CD4-positive, CD25-positive, alpha-beta regulatory T cell (primary cell): ENCODE measurements at regions not wholly inside any gene's neighbourhood (a gene's known extent, or its start where the extent isn't known, plus 50 kb on each side); places are given as distances from the start of the nearest gene placed in this dataset.

Source experiments
- ATAC-seq, 2 donors: fragments of 150-1000 bp; cut with Tn5 transposase; one replicate each; pipeline ENCODE4 v1.10.0; 2021; ENCODE audit warnings: low read depth in 2 of 2, moderate number of reproducible peaks in 2 of 2, moderate library complexity in 1 of 2
- DNase-seq, 3 donors: peaks; one replicate each; pipeline versions ENCODE4 v3.0.0 to v3.0.0-alpha.2; 2012 to 2022; ENCODE audit warnings: mixed read lengths in 1 of 3
- H3K27ac ChIP-seq: one replicate; pipeline ENCODE4 v1.7.0; 2013; ENCODE audit warnings: mild to moderate bottlenecking, low read length; ENCODE audit not compliant: insufficient read depth, poor library complexity, severe bottlenecking
- H3K27me3 ChIP-seq: one replicate; pipeline ENCODE4 v1.7.0; 2013; ENCODE audit warnings: low read length; ENCODE audit not compliant: control insufficient read depth, insufficient read depth
- H3K36me3 ChIP-seq: one replicate; pipeline ENCODE4 v1.7.0; 2013; ENCODE audit warnings: mild to moderate bottlenecking, low read length, moderate library complexity; ENCODE audit not compliant: control insufficient read depth, insufficient read depth
- H3K4me1 ChIP-seq: 2 replicates; pipeline ENCODE4 v1.7.0; 2013; ENCODE audit warnings: mild to moderate bottlenecking, low read length; ENCODE audit not compliant: insufficient read depth, control insufficient read depth, poor library complexity, severe bottlenecking
- H3K4me3 ChIP-seq: one replicate; pipeline ENCODE4 v1.7.0; 2013; ENCODE audit warnings: low read depth, mild to moderate bottlenecking, low read length, moderate library complexity
- H3K9me3 ChIP-seq, 2 experiments: 1 replicate in 1 of 2; 2 replicates in 1 of 2; pipeline ENCODE4 v1.7.0; 2013; ENCODE audit warnings: low read length in 2 of 2, mild to moderate bottlenecking in 1 of 2, moderate library complexity in 1 of 2; ENCODE audit not compliant: control insufficient read depth in 2 of 2
- H3K27ac Mint-ChIP-seq, 3 donors: one replicate each; pipeline ENCODE4 v1.8.0; 2020 to 2022; ENCODE audit warnings: mild to moderate bottlenecking in 3 of 3, mixed read lengths in 3 of 3, moderate library complexity in 2 of 3
- H3K27me3 Mint-ChIP-seq: one replicate; pipeline ENCODE4 v1.8.0; 2022; ENCODE audit warnings: mild to moderate bottlenecking, mixed read lengths
- H3K36me3 Mint-ChIP-seq: one replicate; pipeline ENCODE4 v1.8.0; 2020; ENCODE audit warnings: mixed read lengths
- H3K4me1 Mint-ChIP-seq, 4 donors: one replicate each; pipeline ENCODE4 v1.8.0; 2020 to 2022; ENCODE audit warnings: mixed read lengths in 4 of 4, mild to moderate bottlenecking in 1 of 4
- H3K4me3 Mint-ChIP-seq, 4 donors: one replicate each; pipeline ENCODE4 v1.8.0; 2020 to 2022; ENCODE audit warnings: mild to moderate bottlenecking in 4 of 4, mixed read lengths in 4 of 4, moderate library complexity in 3 of 4
- H3K9me3 Mint-ChIP-seq, 7 donors: one replicate each; pipeline ENCODE4 v1.8.0; 2020 to 2022; ENCODE audit warnings: mixed read lengths in 7 of 7, mild to moderate bottlenecking in 3 of 7, moderate library complexity in 2 of 7

DNA sequence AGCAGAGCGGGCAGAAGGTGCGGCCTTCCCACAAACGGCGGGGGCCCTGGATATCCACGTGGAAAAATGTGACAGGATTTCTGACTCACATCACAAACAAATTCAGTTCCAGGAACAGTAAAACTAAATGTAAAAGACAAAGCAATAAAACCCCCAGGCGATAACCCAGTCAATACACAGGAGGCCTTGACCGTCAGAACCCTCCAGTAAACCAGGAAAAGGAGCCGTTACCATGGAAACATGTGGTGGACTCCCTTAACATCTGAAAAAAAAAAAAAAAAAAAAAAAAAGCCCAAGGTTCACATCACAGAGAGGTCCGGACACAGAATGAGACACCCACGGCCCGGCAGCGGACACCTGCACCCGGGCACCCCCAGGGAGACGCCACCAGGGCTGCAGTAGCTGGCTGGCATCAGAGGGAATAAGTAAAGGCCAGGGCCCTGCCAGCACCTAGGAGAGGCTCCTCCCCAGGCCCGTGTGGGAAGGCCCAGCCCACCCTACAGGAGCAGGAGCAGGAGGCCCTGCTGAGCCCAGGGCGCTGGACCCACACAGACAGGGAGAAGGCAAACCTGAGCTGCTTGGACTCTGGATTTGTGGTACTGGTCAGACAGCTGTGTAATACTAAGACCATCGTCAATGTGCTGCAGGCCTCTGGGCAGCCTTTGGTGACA is 83.7 kb downstream of the TMEM18 start:
- Mint-ChIP-seq H3K9me3 (no peaks in the 10 kb centered on the region), H3K4me1 (no peaks in the 10 kb centered on the region), H3K27ac (no peak overlapping the region), H3K36me3 (no peaks in the 10 kb centered on the region), H3K4me3 (no peak overlapping the region), H3K27me3 (peaks cover 16% of the 10 kb centered on the region)
- ATAC-seq = no peak
- Histone ChIP-seq H3K27me3 (no peaks in the 10 kb centered on the region), H3K4me3 (no peak overlapping the region), H3K9me3 (no peaks in the 10 kb centered on the region), H3K27ac (no peak overlapping the region), H3K4me1 (no peaks in the 10 kb centered on the region), H3K36me3 (no peaks in the 10 kb centered on the region)
- no peak for DNase-seq

DNA sequence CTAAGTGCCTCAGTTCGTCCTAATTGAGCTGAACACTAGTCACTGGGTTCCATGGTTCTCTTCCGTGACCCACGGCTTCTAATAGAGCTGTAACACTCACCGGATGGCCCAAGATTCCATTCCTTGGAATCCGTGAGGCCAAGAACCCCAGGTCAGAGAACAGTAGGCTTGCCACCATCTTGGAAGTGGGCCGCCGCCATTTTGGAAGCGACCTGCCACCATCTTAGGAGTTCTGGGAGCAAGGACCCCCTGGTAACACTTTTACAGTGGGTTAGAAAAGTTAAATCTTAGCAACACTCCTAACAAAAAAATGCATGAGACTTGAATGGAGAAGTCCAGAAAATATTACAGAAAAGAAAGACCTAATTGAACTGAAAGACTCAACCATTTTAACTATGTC is 84.5 kb downstream of the TMEM18 start:
- Mint-ChIP-seq H3K36me3 (no peaks in the 10 kb centered on the region), H3K27ac (no peak overlapping the region), H3K27me3 (peaks cover 16% of the 10 kb centered on the region), H3K4me3 (no peak overlapping the region), H3K9me3 (no peaks in the 10 kb centered on the region), H3K4me1 (no peaks in the 10 kb centered on the region)
- H3K4me3 ChIP-seq = no peak overlapping the region
- H3K36me3 ChIP-seq = no peaks in the 10 kb centered on the region
- no peaks in the 10 kb centered on the region for H3K9me3 ChIP-seq
- H3K4me1 ChIP-seq = no peaks in the 10 kb centered on the region
- H3K27me3 ChIP-seq = no peaks in the 10 kb centered on the region
- DNase-seq (no peak), ATAC-seq (no peak)
- H3K27ac ChIP-seq = no peak overlapping the region

- no peak overlapping the region for H3K27ac ChIP-seq
- Mint-ChIP-seq H3K36me3 (no peaks in the 10 kb centered on the region), H3K27ac (no peak overlapping the region), H3K27me3 (peaks cover 17% of the 10 kb centered on the region), H3K4me3 (no peak overlapping the region), H3K9me3 (no peaks in the 10 kb centered on the region), H3K4me1 (peaks cover 0 to 3% (median 1%) of the 10 kb centered on the region in 4 donors)
- H3K4me1 ChIP-seq = peaks cover 3% of the 10 kb centered on the region
- no peaks in the 10 kb centered on the region for H3K27me3 ChIP-seq
- no peaks in the 10 kb centered on the region for H3K36me3 ChIP-seq
- H3K4me3 ChIP-seq = no peak overlapping the region
- no peak for DNase-seq
- ATAC-seq = no peak
- no peaks in the 10 kb centered on the region for H3K9me3 ChIP-seq
Measured at GRCh38 chr2:590214-591175, 86.7 kb downstream of the TMEM18 start.

DNA sequence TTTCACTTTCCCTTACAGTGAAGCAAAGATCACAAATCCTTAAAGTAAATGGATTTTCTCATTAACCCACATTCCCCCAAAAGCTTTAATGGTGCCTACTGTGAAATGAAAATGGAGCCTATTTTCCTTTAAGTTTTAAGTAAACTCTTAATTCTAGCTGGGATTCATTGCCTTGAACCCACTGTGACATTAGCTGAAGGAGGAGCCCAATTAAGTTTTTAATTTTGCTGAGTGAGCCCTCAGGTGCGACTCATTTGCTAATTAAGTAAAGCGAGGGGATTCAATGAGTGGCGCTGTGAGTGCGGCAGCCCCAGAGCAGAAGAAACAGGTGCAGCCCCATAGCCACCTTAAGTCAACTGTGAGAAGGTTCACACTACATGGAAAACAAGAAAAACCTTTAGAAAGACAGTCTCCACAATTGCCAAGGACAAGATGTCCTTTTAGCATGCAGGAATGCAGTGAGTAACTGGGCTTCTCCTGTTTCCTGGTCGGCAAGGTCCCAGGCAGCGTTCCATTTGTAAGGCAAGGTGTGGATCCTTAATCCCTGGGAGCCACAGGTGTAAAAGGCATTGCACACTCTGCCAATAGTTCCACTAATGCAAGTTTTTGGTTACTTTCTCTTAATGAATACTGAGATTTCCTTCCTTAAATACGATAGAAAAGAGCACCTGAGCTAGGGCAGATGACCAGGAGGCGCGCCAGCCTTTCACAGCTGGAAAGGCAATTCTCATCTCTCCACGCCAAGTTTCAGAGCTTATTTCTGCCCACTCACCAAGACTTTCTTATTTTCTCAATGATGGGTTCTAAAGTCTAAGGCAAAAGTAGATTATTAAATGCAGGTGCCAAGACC is 87.7 kb downstream of the TMEM18 start:
- Mint-ChIP-seq H3K4me3 (no peak overlapping the region), H3K27ac (no peak overlapping the region), H3K27me3 (peaks cover 22% of the 10 kb centered on the region), H3K9me3 (peaks cover 0 to 1% (median 0%) of the 10 kb centered on the region in 7 donors), H3K36me3 (no peaks in the 10 kb centered on the region), H3K4me1 (peaks cover 0 to 11% (median 9%) of the 10 kb centered on the region in 4 donors)
- peaks cover 10% of the 10 kb centered on the region for H3K4me1 ChIP-seq
- H3K27ac ChIP-seq = no peak overlapping the region
- DNase-seq (no peak), ATAC-seq (no peak)
- no peak overlapping the region for H3K4me3 ChIP-seq
- H3K27me3 ChIP-seq = no peaks in the 10 kb centered on the region
- H3K9me3 ChIP-seq = no peaks in the 10 kb centered on the region
- no peaks in the 10 kb centered on the region for H3K36me3 ChIP-seq

- H3K4me3 Mint-ChIP-seq = no peak overlapping the region
- peaks cover 0 to 1% (median 0%) of the 10 kb centered on the region in 7 donors for H3K9me3 Mint-ChIP-seq
- H3K27ac Mint-ChIP-seq = no peak overlapping the region
- Histone ChIP-seq H3K4me1 (peaks cover 10% of the 10 kb centered on the region), H3K4me3 (no peak overlapping the region), H3K27ac (no peak overlapping the region), H3K9me3 (no peaks in the 10 kb centered on the region), H3K36me3 (no peaks in the 10 kb centered on the region), H3K27me3 (no peaks in the 10 kb centered on the region)
- H3K4me1 Mint-ChIP-seq = peaks cover 0 to 11% (median 9%) of the 10 kb centered on the region in 4 donors
- ATAC-seq = no peak
- DNase-seq = no peak
- H3K27me3 Mint-ChIP-seq = peaks cover 22% of the 10 kb centered on the region
- no peaks in the 10 kb centered on the region for H3K36me3 Mint-ChIP-seq
Measured at GRCh38 chr2:588074-588645, 89.0 kb downstream of the TMEM18 start.

DNA sequence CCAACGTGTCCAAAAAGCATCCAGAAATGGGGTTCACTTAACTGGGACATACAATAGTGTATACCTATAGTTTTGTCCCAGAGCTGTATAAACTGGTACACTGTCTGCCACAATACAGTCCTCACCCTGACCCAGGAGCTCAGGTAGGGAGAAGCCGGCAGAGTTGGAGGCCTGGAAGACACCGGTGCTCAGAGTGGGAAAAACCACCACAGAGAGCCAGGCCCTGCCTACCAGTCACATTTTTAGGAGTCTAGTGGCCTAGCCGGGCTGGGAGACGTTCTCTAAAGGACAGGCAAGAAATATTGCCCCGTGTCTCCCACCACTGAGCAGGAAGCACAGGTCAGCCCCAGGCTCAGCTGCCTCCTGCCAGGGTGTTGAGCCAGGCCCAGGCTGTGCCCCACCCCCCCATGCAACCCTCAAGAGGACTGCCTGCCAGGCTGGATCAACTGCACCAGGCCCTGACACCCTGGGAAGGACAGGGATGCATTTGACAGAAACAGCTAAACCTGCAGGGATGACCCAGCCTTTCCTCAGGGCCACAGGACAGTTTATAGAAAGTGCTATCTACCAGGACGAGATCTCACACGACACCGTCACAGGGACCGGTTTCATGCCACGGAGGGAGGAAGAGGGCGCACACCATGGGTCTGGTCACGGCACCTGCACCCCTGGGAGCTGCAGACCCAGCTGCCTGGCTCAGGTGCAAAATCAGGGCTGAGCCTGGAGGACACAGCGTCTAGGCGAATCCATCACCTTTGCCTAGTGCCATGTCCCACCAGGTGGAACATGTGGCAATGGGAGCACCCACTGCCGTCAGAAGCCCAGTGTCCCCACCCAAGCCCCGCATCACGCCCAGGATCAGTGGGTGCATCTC is 89.9 kb downstream of the TMEM18 start:
- H3K4me1 ChIP-seq = peaks cover 10% of the 10 kb centered on the region
- Mint-ChIP-seq H3K36me3 (no peaks in the 10 kb centered on the region), H3K27me3 (peaks cover 22% of the 10 kb centered on the region), H3K9me3 (peaks cover 0 to 1% (median 0%) of the 10 kb centered on the region in 7 donors), H3K4me1 (peaks cover 0 to 11% (median 9%) of the 10 kb centered on the region in 4 donors), H3K27ac (no peak overlapping the region), H3K4me3 (no peak overlapping the region)
- no peak overlapping the region for H3K27ac ChIP-seq
- no peaks in the 10 kb centered on the region for H3K27me3 ChIP-seq
- H3K9me3 ChIP-seq = no peaks in the 10 kb centered on the region
- no peaks in the 10 kb centered on the region for H3K36me3 ChIP-seq
- ATAC-seq = no peak
- DNase-seq = no peak
- H3K4me3 ChIP-seq = no peak overlapping the region
